Testis (tissue), 2 donors: ENCODE measurements at regions not wholly inside any gene's neighbourhood (a gene's known extent, or its start where the extent isn't known, plus 50 kb on each side); places are given as distances from the start of the nearest gene placed in this dataset.

Source experiments
- POLR2A ChIP-seq: fragments of 450-650 bp; IDR thresholded peaks from one replicate; pipeline ENCODE4 v1.6.1; 2017; ENCODE audit warnings: antibody characterized with exemption, mild to moderate bottlenecking, moderate library complexity
- TF ChIP-seq, protein P1 (sequence below), 3 experiments: fragments of 450-650 bp in 2 of 3; fragments of 200-600 bp in 1 of 3; sonication (generic) in 1 of 3; IDR thresholded peaks; one replicate each; pipeline ENCODE4 v1.5.1; 2016 to 2019; ENCODE audit warnings: antibody characterized with exemption in 3 of 3, mild to moderate bottlenecking in 2 of 3, moderate library complexity in 1 of 3

DNA sequence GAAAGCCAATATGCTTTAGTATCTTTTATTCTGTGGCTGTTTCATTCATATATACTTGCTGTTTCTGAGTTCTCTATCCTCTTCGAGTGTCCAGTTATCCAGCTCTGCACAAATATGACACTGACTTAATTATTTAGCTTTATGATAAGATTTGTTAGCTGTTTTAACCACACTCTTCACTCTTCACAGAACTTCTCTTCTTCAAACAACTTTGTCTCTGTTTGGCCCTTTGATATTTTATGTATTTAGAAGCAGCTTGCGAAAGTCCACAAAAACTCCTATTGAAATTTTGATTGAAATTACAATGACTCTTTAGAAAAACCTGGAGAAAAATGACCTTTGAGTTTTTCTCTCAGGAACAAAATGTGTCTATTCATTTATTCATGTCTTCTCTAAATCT is 407.0 kb downstream of the CPS1 start:
- TF ChIP-seq, protein P1, sequence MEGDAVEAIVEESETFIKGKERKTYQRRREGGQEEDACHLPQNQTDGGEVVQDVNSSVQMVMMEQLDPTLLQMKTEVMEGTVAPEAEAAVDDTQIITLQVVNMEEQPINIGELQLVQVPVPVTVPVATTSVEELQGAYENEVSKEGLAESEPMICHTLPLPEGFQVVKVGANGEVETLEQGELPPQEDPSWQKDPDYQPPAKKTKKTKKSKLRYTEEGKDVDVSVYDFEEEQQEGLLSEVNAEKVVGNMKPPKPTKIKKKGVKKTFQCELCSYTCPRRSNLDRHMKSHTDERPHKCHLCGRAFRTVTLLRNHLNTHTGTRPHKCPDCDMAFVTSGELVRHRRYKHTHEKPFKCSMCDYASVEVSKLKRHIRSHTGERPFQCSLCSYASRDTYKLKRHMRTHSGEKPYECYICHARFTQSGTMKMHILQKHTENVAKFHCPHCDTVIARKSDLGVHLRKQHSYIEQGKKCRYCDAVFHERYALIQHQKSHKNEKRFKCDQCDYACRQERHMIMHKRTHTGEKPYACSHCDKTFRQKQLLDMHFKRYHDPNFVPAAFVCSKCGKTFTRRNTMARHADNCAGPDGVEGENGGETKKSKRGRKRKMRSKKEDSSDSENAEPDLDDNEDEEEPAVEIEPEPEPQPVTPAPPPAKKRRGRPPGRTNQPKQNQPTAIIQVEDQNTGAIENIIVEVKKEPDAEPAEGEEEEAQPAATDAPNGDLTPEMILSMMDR (IDR thresholded peaks at IDR 0.05), result no peak
- no peak for TF ChIP-seq POLR2A
